PC-3 (cell line): ENCODE measurements at regions not wholly inside any gene's neighbourhood (a gene's known extent, or its start where the extent isn't known, plus 50 kb on each side); places are given as distances from the start of the nearest gene placed in this dataset.

Experiments
- ATAC-seq: fragments of 200-7000 bp; cut with Tn5 transposase; 2 replicates; pipeline ENCODE4 v1.9.1; 2020; ENCODE audit warnings: mild to moderate bottlenecking, moderate library complexity
- BruUV-seq: library from RNA; stranded (reverse); fragments of 400-500 nt; replicated peaks from 2 replicates; lab custom pipeline; 2021; lab: Mats Ljungman, UMichigan
- CTCF ChIA-PET: fragments of 300-600 bp; sonication (Branson Sonifier 250); formaldehyde crosslinking; loops from one replicate; lab custom pipeline; 2022; ENCODE audit warnings: antibody characterized with exemption; lab: Charles Lee
- POLR2A ChIA-PET: fragments of 300-600 bp; sonication (Branson Sonifier 250); formaldehyde crosslinking; loops from one replicate; lab custom pipeline; 2022; ENCODE audit warnings: antibody characterized with exemption; ENCODE audit not compliant: unreplicated experiment; lab: Charles Lee
- DNase-seq: peaks from one replicate; pipeline ENCODE4 v3.0.0-alpha.2; 2015
- H2AFZ ChIP-seq: fragments of 300-600 bp; sonication (generic); 2 replicates; pipeline ENCODE4 v1.6.0; 2016; ENCODE audit warnings: antibody characterized with exemption, low read length
- H3F3A ChIP-seq: fragments of 300-600 bp; sonication (generic); one replicate; pipeline ENCODE4 v1.6.0; 2017; ENCODE audit warnings: antibody characterized with exemption, low read length, control low read depth, mild to moderate bottlenecking; ENCODE audit not compliant: unreplicated experiment
- H3K27ac ChIP-seq: fragments of 300-600 bp; sonication (generic); 2 replicates; pipeline ENCODE4 v1.5.1; 2016; ENCODE audit warnings: mild to moderate bottlenecking, low read length
- H3K27me3 ChIP-seq: fragments of 300-600 bp; sonication (generic); 2 replicates; pipeline ENCODE4 v1.6.1; 2016; ENCODE audit warnings: low read length, mixed read lengths
- H3K36me3 ChIP-seq: fragments of 300-600 bp; sonication (generic); 2 replicates; pipeline ENCODE4 v1.6.1; 2016; ENCODE audit warnings: low read depth, mixed run types, low read length, mixed read lengths
- H3K4me1 ChIP-seq: fragments of 300-600 bp; sonication (generic); 2 replicates; pipeline ENCODE4 v1.5.1; 2016; ENCODE audit warnings: low read length; ENCODE audit not compliant: insufficient read depth
- H3K4me2 ChIP-seq: fragments of 300-600 bp; sonication (generic); 2 replicates; pipeline ENCODE4 v1.6.0; 2016; ENCODE audit warnings: low read length
- H3K4me3 ChIP-seq: fragments of 300-600 bp; sonication (generic); 2 replicates; pipeline ENCODE4 v1.5.1; 2016; ENCODE audit warnings: mild to moderate bottlenecking, low read length, mixed read lengths
- H3K79me2 ChIP-seq: fragments of 300-600 bp; sonication (generic); 2 replicates; pipeline ENCODE4 v1.6.1; 2017; ENCODE audit warnings: low read length, mixed read lengths
- H3K9ac ChIP-seq: fragments of 300-600 bp; sonication (generic); 2 replicates; pipeline ENCODE4 v1.6.0; 2016; ENCODE audit warnings: mild to moderate bottlenecking, low read length
- H3K9me2 ChIP-seq: fragments of 300-600 bp; sonication (generic); replicated peaks from 2 replicates; pipeline ENCODE4 v1.6.1; 2016; ENCODE audit warnings: mixed run types, low read length, mixed read lengths
- H3K9me3 ChIP-seq: fragments of 300-600 bp; sonication (generic); 2 replicates; pipeline ENCODE4 v1.6.1; 2016; ENCODE audit warnings: low read length, mixed read lengths
- H4K20me1 ChIP-seq: fragments of 300-600 bp; sonication (generic); 2 replicates; pipeline ENCODE4 v1.6.1; 2016; ENCODE audit warnings: low read length, mixed read lengths
- EZH2 ChIP-seq: fragments of 300-600 bp; sonication (generic); IDR thresholded peaks from one replicate; pipeline ENCODE4 v1.6.1; 2017; ENCODE audit warnings: antibody characterized with exemption, mild to moderate bottlenecking, low read length; ENCODE audit not compliant: unreplicated experiment
- EZH2phosphoT487 ChIP-seq: fragments of 300-600 bp; sonication (generic); IDR thresholded peaks from 2 replicates; pipeline ENCODE4 v1.6.1; 2018; ENCODE audit warnings: mild to moderate bottlenecking, antibody characterized with exemption, low read length, borderline replicate concordance
- intact Hi-C: fragments of 100-400 bp; cut with micrococcal nuclease; formaldehyde crosslinking; loops from 2 replicates; pipeline ENCODE4 v1.9.0; 2023
- TF ChIP-seq, protein P1 (sequence below): fragments of 300-600 bp; sonication (generic); conservative IDR thresholded peaks from 2 replicates; pipeline ENCODE4 v1.5.1; 2017; ENCODE audit warnings: antibody characterized with exemption, low read depth, mild to moderate bottlenecking, low read length

DNA sequence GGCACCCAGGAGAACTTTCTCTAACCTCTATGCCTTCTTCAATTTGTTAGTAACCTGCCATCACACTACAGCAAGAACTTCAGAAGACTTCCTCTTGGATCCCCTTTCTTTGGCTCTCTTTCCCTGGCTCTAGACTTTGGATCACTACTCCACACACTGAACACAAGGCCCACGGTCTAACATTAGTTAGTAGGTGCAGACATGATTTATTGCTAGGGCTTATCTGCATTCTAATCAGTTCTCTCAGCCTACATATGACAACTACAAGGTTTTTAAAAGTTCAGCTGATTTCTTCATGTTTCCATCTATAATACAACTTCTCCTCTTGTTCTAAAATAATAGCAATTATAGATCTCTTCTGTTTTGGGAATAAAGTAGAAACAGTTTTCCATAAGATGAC, 209.1 kb upstream of the ANXA10 start:
- TF ChIP-seq, protein P1, sequence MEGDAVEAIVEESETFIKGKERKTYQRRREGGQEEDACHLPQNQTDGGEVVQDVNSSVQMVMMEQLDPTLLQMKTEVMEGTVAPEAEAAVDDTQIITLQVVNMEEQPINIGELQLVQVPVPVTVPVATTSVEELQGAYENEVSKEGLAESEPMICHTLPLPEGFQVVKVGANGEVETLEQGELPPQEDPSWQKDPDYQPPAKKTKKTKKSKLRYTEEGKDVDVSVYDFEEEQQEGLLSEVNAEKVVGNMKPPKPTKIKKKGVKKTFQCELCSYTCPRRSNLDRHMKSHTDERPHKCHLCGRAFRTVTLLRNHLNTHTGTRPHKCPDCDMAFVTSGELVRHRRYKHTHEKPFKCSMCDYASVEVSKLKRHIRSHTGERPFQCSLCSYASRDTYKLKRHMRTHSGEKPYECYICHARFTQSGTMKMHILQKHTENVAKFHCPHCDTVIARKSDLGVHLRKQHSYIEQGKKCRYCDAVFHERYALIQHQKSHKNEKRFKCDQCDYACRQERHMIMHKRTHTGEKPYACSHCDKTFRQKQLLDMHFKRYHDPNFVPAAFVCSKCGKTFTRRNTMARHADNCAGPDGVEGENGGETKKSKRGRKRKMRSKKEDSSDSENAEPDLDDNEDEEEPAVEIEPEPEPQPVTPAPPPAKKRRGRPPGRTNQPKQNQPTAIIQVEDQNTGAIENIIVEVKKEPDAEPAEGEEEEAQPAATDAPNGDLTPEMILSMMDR: no peak
- TF ChIP-seq EZH2phosphoT487 (no peak), EZH2 (no peak)
- Histone ChIP-seq H3K36me3 (no peaks in the 10 kb centered on the region), H3K9me3 (no peaks in the 10 kb centered on the region), H4K20me1 (no peaks in the 10 kb centered on the region), H3K9me2 (no peaks in the 10 kb centered on the region), H3K4me3 (no peak overlapping the region), H2AFZ (no peak overlapping the region), H3F3A (no peaks in the 10 kb centered on the region), H3K4me1 (peaks cover 7% of the 10 kb centered on the region), H3K79me2 (no peaks in the 10 kb centered on the region), H3K27me3 (no peaks in the 10 kb centered on the region), H3K9ac (no peak overlapping the region), H3K4me2 (no peak overlapping the region), H3K27ac (no peak overlapping the region)
- CTCF ChIA-PET: no interaction called here
- ATAC-seq: no peak
- no peak for DNase-seq
- no TSS peak for BruUV-seq
- intact Hi-C loops: no loop called here
- POLR2A ChIA-PET: no interaction called here

DNA sequence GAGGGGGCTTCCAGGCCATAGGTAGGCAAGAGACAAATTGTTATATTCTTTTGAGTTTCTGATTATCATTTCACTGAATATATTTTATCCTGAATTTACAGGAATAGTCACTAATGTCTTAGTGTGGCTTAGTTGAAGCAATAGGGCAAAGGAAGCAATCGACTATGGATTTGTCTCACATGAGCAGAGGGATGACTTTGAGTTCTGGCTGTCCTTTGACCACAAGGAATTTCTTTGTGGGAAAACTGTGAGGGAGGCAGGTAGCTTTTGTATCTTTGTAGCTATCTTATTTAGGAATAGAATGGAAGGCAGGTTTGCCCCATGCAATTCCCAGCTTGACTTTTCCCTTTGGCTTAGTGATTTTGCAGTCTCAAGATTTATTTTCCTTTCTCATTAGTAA, 207.3 kb upstream of the ANXA10 start:
- ChIA-PET POLR2A (interaction anchor here (0.7 kb wide), 1 partner anchor 76 kb away, joined by 3 read pairs; no protein-coding TSS in a partner anchor), CTCF (no interaction called here)
- TF ChIP-seq, protein P1: no peak
- TF ChIP-seq EZH2 (no peak), EZH2phosphoT487 (no peak)
- H3K27me3 ChIP-seq: no peaks in the 10 kb centered on the region
- no peaks in the 10 kb centered on the region for H3K79me2 ChIP-seq
- DNase-seq (no peak), ATAC-seq (no peak)
- H2AFZ ChIP-seq: no peak overlapping the region
- H3K9me3 ChIP-seq: no peaks in the 10 kb centered on the region
- H3K9ac ChIP-seq: no peak overlapping the region
- H4K20me1 ChIP-seq: no peaks in the 10 kb centered on the region
- no peaks in the 10 kb centered on the region for H3F3A ChIP-seq
- H3K9me2 ChIP-seq: no peaks in the 10 kb centered on the region
- no peak overlapping the region for H3K4me3 ChIP-seq
- peaks cover 7% of the 10 kb centered on the region for H3K4me1 ChIP-seq
- no peak overlapping the region for H3K4me2 ChIP-seq
- intact Hi-C loops: no loop called here
- BruUV-seq: no TSS peak
- no peaks in the 10 kb centered on the region for H3K36me3 ChIP-seq
- H3K27ac ChIP-seq: no peak overlapping the region

DNA sequence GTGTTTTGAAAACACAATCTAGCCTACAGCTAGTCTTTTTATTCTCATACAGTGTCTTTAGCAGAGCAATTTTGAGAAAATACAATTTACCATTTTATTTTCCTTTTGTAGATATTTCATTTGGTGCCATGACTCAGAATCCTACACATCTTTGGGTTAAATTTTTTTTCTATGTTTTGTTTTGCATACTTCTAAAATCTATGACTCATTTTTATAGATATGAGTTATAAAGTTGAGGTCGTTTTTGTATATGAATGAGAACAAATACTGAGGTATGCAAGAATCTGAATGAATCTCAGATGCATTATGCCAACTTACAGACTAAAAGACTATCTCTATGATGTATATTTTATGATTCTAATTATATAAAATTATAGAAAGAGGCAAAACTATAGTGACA, 206.5 kb upstream of the ANXA10 start:
- ATAC-seq: peak; percentile 60
- TF ChIP-seq, protein P1: no peak
- TF ChIP-seq EZH2 (no peak), EZH2phosphoT487 (no peak)
- CTCF ChIA-PET: no interaction called here

More for the DNA sequence above, 206.5 kb upstream of the ANXA10 start:
- H3K9ac ChIP-seq: no peak overlapping the region
- H3K27me3 ChIP-seq: no peaks in the 10 kb centered on the region
- no peak overlapping the region for H2AFZ ChIP-seq
- no peaks in the 10 kb centered on the region for H3F3A ChIP-seq
- no peaks in the 10 kb centered on the region for H3K9me2 ChIP-seq
- H3K4me2 ChIP-seq: 0 out of 2 replicates have a peak overlapping the region, but pooled peaks have one; percentile 26
- no TSS peak for BruUV-seq
- H3K9me3 ChIP-seq: no peaks in the 10 kb centered on the region
- peaks cover 7% of the 10 kb centered on the region for H3K4me1 ChIP-seq
- no peaks in the 10 kb centered on the region for H3K79me2 ChIP-seq
- H4K20me1 ChIP-seq: no peaks in the 10 kb centered on the region
- intact Hi-C loops: no loop called here
- DNase-seq: peak; percentile 57
- POLR2A ChIA-PET: no interaction called here
- no peaks in the 10 kb centered on the region for H3K36me3 ChIP-seq
- no peak overlapping the region for H3K4me3 ChIP-seq
- H3K27ac ChIP-seq: 0 out of 2 replicates have a peak overlapping the region, but pooled peaks have one; percentile 26
